Smooth muscle cell (in vitro differentiated cells): ENCODE measurements at regions not wholly inside any gene's neighbourhood (a gene's known extent, or its start where the extent isn't known, plus 50 kb on each side); places are given as distances from the start of the nearest gene placed in this dataset.

Experiments used
- DNase-seq: peaks from one replicate; lab custom pipeline; 2025; ENCODE audit not compliant: unreplicated experiment; lab: John Stamatoyannopoulos, UW
- H2AFZ ChIP-seq: fragments of 200-600 bp; sonication (generic); 2 replicates; pipeline ENCODE4 v1.6.0; 2016; ENCODE audit warnings: antibody characterized with exemption, low read depth, mild to moderate bottlenecking
- H3F3A ChIP-seq: fragments of 200-600 bp; sonication (generic); 2 replicates; pipeline ENCODE4 v1.6.0; 2017; ENCODE audit warnings: antibody characterized with exemption, low read depth
- H3K27ac ChIP-seq: fragments of 200-600 bp; sonication (generic); 2 replicates; pipeline ENCODE4 v1.5.1; 2016; ENCODE audit warnings: low read depth, mild to moderate bottlenecking
- H3K27me3 ChIP-seq: fragments of 200-600 bp; sonication (generic); 2 replicates; pipeline ENCODE4 v1.6.1; 2016; ENCODE audit warnings: low read depth, mild to moderate bottlenecking
- H3K36me3 ChIP-seq: fragments of 200-600 bp; sonication (generic); 2 replicates; pipeline ENCODE4 v1.5.1; 2016; ENCODE audit warnings: low read depth
- H3K4me1 ChIP-seq: fragments of 200-600 bp; sonication (generic); 2 replicates; pipeline ENCODE4 v1.5.1; 2016; ENCODE audit warnings: low read depth
- H3K4me2 ChIP-seq: fragments of 200-600 bp; sonication (generic); 2 replicates; pipeline ENCODE4 v1.6.0; 2016; ENCODE audit warnings: mild to moderate bottlenecking
- H3K4me3 ChIP-seq: fragments of 200-600 bp; sonication (generic); 2 replicates; pipeline ENCODE4 v1.5.1; 2016; ENCODE audit warnings: mild to moderate bottlenecking
- H3K79me2 ChIP-seq: fragments of 200-600 bp; sonication (generic); 2 replicates; pipeline ENCODE4 v1.6.0; 2016; ENCODE audit warnings: low read depth, mild to moderate bottlenecking
- H3K9ac ChIP-seq: fragments of 200-600 bp; sonication (generic); 2 replicates; pipeline ENCODE4 v1.6.0; 2016; ENCODE audit warnings: low read depth
- H3K9me3 ChIP-seq: fragments of 200-600 bp; sonication (generic); replicated peaks from 2 replicates; pipeline ENCODE4 v1.5.1; 2016; ENCODE audit warnings: low read depth
- H4K20me1 ChIP-seq: fragments of 200-600 bp; sonication (generic); 2 replicates; pipeline ENCODE4 v1.6.0; 2016; ENCODE audit warnings: low read depth
- CTCF ChIP-seq: fragments of 200-600 bp; sonication (generic); IDR thresholded peaks from 2 replicates; pipeline ENCODE4 v1.5.1; 2017; ENCODE audit warnings: borderline replicate concordance, mild to moderate bottlenecking, antibody characterized with exemption; ENCODE audit not compliant: insufficient read depth, poor library complexity, severe bottlenecking
- WGBS: methylation state at CpG from one replicate; pipeline ENCODE4 v1.1.7; 2016; ENCODE audit warnings: low lambda C conversion rate; 5-methylcytosine and 5-hydroxymethylcytosine counted together

- whole genome bisulfite sequencing: 80% methylated on average over 2 of the region's 2 CpGs
- no peak overlapping the region for H3K27ac ChIP-seq
- H3K27me3 ChIP-seq: no peaks in the 10 kb centered on the region
- H3K9ac ChIP-seq: no peak overlapping the region
- no peak for DNase-seq
- no peak overlapping the region for H2AFZ ChIP-seq
- no peaks in the 10 kb centered on the region for H3F3A ChIP-seq
- H3K4me1 ChIP-seq: no peaks in the 10 kb centered on the region
- H3K4me3 ChIP-seq: no peak overlapping the region
- no peaks in the 10 kb centered on the region for H3K9me3 ChIP-seq
- no peak overlapping the region for H3K4me2 ChIP-seq
- no peaks in the 10 kb centered on the region for H3K36me3 ChIP-seq
- TF ChIP-seq CTCF: no peak
- H3K79me2 ChIP-seq: no peaks in the 10 kb centered on the region
- H4K20me1 ChIP-seq: no peaks in the 10 kb centered on the region
Observed at GRCh38 chr3:84128024-84128423, 830.8 kb upstream of the CADM2 start.

GRCh38 chr3:84136425-84136824, 822.4 kb upstream of the CADM2 start:
- H3K79me2 ChIP-seq: no peaks in the 10 kb centered on the region
- H4K20me1 ChIP-seq: no peaks in the 10 kb centered on the region
- no peak for DNase-seq
- H3K4me2 ChIP-seq: no peak overlapping the region
- H2AFZ ChIP-seq: no peak overlapping the region
- no peaks in the 10 kb centered on the region for H3K4me1 ChIP-seq
- no peaks in the 10 kb centered on the region for H3K27me3 ChIP-seq
- no peak overlapping the region for H3K9ac ChIP-seq
- no peak overlapping the region for H3K27ac ChIP-seq
- H3K9me3 ChIP-seq: no peaks in the 10 kb centered on the region
- H3F3A ChIP-seq: no peaks in the 10 kb centered on the region
- no peak overlapping the region for H3K4me3 ChIP-seq
- 68% methylated on average over 2 of the region's 2 CpGs for WGBS
- H3K36me3 ChIP-seq: no peaks in the 10 kb centered on the region
- TF ChIP-seq CTCF: no peak

GRCh38 chr3:84140631-84141030, 818.2 kb upstream of the CADM2 start:
- no peak for TF ChIP-seq CTCF
- H3K4me1 ChIP-seq: no peaks in the 10 kb centered on the region
- no peak for DNase-seq
- H3K4me2 ChIP-seq: no peak overlapping the region
- H3K9me3 ChIP-seq: no peaks in the 10 kb centered on the region
- no peaks in the 10 kb centered on the region for H4K20me1 ChIP-seq
- no peak overlapping the region for H3K9ac ChIP-seq
- no peak overlapping the region for H3K4me3 ChIP-seq
- H2AFZ ChIP-seq: no peak overlapping the region
- H3K27ac ChIP-seq: no peak overlapping the region
- 77% methylated on average over 3 of the region's 3 CpGs for WGBS
- H3K36me3 ChIP-seq: no peaks in the 10 kb centered on the region
- no peaks in the 10 kb centered on the region for H3K27me3 ChIP-seq
- no peaks in the 10 kb centered on the region for H3F3A ChIP-seq
- H3K79me2 ChIP-seq: no peaks in the 10 kb centered on the region

- Histone ChIP-seq H3F3A (no peaks in the 10 kb centered on the region), H3K4me3 (no peak overlapping the region), H3K79me2 (no peaks in the 10 kb centered on the region), H3K27me3 (no peaks in the 10 kb centered on the region), H3K9ac (no peak overlapping the region), H3K27ac (no peak overlapping the region), H3K36me3 (no peaks in the 10 kb centered on the region), H3K9me3 (no peaks in the 10 kb centered on the region), H2AFZ (no peak overlapping the region), H3K4me1 (no peaks in the 10 kb centered on the region), H4K20me1 (no peaks in the 10 kb centered on the region), H3K4me2 (no peak overlapping the region)
- no peak for TF ChIP-seq CTCF
- 65% methylated on average over 2 of the region's 2 CpGs for WGBS
- DNase-seq: no peak
Observed at GRCh38 chr3:84141571-84141970, 817.2 kb upstream of the CADM2 start.
